ENCODE measurements at regions not wholly inside any gene's neighbourhood (a gene's known extent, or its start where the extent isn't known, plus 50 kb on each side); places are given as distances from the start of the nearest gene placed in this dataset.

DNA sequence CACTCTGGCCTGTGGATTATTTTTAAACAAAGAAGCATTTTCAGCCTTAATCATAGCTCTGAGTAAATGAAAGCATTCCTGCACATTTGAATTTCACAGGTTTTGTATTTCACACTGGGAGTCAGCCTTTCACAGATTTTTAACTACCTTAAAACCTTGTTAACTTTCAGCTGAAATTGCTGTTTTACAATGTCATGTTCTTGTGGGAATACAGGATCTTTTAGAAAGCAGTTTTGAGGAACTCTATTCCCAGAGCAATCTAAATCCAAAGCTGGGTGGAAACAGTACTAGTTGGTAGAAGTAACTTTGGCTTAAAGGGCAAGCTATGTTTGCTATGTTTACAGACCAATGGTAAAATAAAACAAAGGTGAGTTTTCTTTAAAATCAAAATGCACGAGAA lies 600.6 kb downstream of the KCNJ2 start:
- H3K9me3 ChIP-seq (ENCODE audit: insufficient read depth, low read depth, low read length): no peaks in the 10 kb centered on the region

GRCh38 chr17:70771804-70772386 lies 602.6 kb downstream of the KCNJ2 start:
- Histone ChIP-seq H3K9ac (ENCODE audit: low read depth, low read length) (no peak overlapping the region), H3K4me1 (ENCODE audit: insufficient read depth, low read length) (peaks cover 6% of the 10 kb centered on the region; the same call in 1 of the 2 replicates), H3K27me3 (ENCODE audit: insufficient read depth, low read length) (no peaks in the 10 kb centered on the region), H3K27ac (ENCODE audit: low read length) (no peak overlapping the region), H3K9me3 (ENCODE audit: insufficient read depth, low read depth, low read length) (no peaks in the 10 kb centered on the region), H3K36me3 (ENCODE audit: insufficient read depth, low read depth, low read length) (no peaks in the 10 kb centered on the region), H3K4me3 (ENCODE audit: low read length) (no peak overlapping the region)

More for the DNA sequence above, 600.6 kb downstream of the KCNJ2 start:
- Histone ChIP-seq H3K27me3 (ENCODE audit: insufficient read depth, low read length) (no peaks in the 10 kb centered on the region), H3K27ac (ENCODE audit: low read length) (no peak overlapping the region), H3K4me1 (ENCODE audit: insufficient read depth, low read length) (peaks cover 6% of the 10 kb centered on the region; the same call in 1 of the 2 replicates), H3K4me3 (ENCODE audit: low read length) (no peak overlapping the region), H3K9ac (ENCODE audit: low read depth, low read length) (no peak overlapping the region), H3K36me3 (ENCODE audit: insufficient read depth, low read depth, low read length) (no peaks in the 10 kb centered on the region)

DNA sequence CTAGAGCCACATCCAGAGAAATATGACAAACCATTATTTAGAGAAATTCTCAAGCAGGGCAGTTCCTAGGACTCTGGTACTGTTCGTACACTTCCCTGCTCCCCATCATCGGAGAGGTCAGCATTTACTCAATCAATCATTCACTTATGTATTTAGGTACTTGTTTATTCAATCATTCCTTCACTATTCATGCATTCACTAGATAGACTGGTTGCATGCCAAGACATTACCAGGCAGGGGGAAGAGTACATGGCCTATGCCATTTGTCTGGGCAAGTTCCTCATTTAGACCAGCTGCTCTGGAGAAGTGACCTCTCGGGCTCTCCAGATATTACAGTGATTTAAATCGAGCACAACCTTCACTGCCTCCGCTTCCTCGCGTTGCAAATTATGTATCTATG lies 603.4 kb downstream of the KCNJ2 start:
- no peak overlapping the region for H3K27ac ChIP-seq (ENCODE audit: low read length)
- H3K27me3 ChIP-seq (ENCODE audit: insufficient read depth, low read length): no peaks in the 10 kb centered on the region
- peaks cover 6% of the 10 kb centered on the region; the same call in 1 of the 2 replicates for H3K4me1 ChIP-seq (ENCODE audit: insufficient read depth, low read length)
- H3K9me3 ChIP-seq (ENCODE audit: insufficient read depth, low read depth, low read length): no peaks in the 10 kb centered on the region
- H3K4me3 ChIP-seq (ENCODE audit: low read length): no peak overlapping the region
- H3K9ac ChIP-seq (ENCODE audit: low read depth, low read length): no peak overlapping the region
- H3K36me3 ChIP-seq (ENCODE audit: insufficient read depth, low read depth, low read length): no peaks in the 10 kb centered on the region

DNA sequence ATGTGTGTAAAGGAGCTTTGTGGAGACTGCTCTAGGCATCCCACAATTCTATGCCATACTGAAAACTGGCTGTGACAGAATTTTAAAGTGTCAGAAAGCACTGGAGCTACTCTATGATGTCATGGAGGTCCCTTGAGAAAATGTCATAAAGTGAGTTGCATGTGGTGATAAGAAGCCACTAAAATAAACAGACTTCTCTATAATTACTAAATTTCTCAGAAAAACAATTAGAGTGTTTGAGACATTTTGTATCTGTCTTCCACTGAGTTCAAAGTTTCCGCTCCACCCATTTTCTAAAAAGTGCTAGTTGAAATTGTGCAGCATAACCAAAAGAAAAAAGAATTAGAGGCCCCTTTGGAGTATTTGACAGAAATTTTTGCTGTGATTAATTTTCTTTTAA lies 603.9 kb downstream of the KCNJ2 start:
- H3K9me3 ChIP-seq (ENCODE audit: insufficient read depth, low read depth, low read length): no peaks in the 10 kb centered on the region
- H3K4me1 ChIP-seq (ENCODE audit: insufficient read depth, low read length): peaks cover 6% of the 10 kb centered on the region; the same call in 1 of the 2 replicates
- H3K9ac ChIP-seq (ENCODE audit: low read depth, low read length): no peak overlapping the region
- H3K36me3 ChIP-seq (ENCODE audit: insufficient read depth, low read depth, low read length): no peaks in the 10 kb centered on the region
- no peaks in the 10 kb centered on the region for H3K27me3 ChIP-seq (ENCODE audit: insufficient read depth, low read length)
- H3K27ac ChIP-seq (ENCODE audit: low read length): no peak overlapping the region
- no peak overlapping the region for H3K4me3 ChIP-seq (ENCODE audit: low read length)

DNA sequence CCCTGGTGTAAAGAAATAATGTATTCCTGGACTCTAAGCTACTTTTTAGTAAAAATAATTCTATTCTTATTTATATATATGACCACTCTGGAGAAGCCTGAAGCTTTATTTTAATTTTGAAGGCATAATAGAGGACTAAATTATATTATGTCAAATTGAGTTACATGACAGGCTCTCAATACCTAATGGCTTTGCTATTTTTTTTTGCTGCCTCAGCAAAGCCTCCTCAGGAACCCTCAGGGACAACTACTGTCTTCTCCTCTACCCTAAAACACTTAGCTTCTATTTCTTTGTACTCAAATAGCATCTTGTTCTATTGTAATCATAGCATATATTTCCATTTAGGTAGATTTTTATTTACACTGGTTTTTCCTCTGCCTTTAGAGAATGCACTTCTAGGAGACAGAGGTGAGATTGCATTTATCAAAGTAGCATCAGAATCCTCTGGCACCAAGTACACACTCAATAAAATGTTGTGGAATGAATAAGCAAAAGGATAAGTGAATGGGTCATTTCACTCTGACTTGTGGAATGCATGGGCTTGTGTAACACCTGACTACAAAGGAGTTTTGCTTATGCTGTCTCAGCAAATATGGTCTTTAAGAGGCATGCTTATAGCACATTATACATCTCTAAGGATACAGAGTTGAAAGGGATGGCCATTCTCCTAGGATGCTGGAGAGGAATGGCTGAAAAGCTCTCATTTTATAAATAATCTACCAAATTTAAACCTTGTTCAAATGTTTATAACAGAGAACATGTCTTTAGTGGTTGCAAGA lies 605.2 kb downstream of the KCNJ2 start:
- Histone ChIP-seq H3K4me1 (ENCODE audit: insufficient read depth, low read length) (peaks cover 6% of the 10 kb centered on the region; the same call in 1 of the 2 replicates), H3K9ac (ENCODE audit: low read depth, low read length) (no peak overlapping the region), H3K4me3 (ENCODE audit: low read length) (no peak overlapping the region), H3K27me3 (ENCODE audit: insufficient read depth, low read length) (no peaks in the 10 kb centered on the region), H3K27ac (ENCODE audit: low read length) (no peak overlapping the region), H3K9me3 (ENCODE audit: insufficient read depth, low read depth, low read length) (no peaks in the 10 kb centered on the region), H3K36me3 (ENCODE audit: insufficient read depth, low read depth, low read length) (no peaks in the 10 kb centered on the region)

- no peaks in the 10 kb centered on the region for H3K4me1 ChIP-seq (ENCODE audit: insufficient read depth, low read length)
- H3K4me3 ChIP-seq (ENCODE audit: low read length): no peak overlapping the region
- H3K36me3 ChIP-seq (ENCODE audit: insufficient read depth, low read depth, low read length): no peaks in the 10 kb centered on the region
- H3K27me3 ChIP-seq (ENCODE audit: insufficient read depth, low read length): no peaks in the 10 kb centered on the region
- H3K9ac ChIP-seq (ENCODE audit: low read depth, low read length): no peak overlapping the region
- H3K9me3 ChIP-seq (ENCODE audit: insufficient read depth, low read depth, low read length): no peaks in the 10 kb centered on the region
- H3K27ac ChIP-seq (ENCODE audit: low read length): no peak overlapping the region
These were observed 606.3 kb downstream of the KCNJ2 start for GRCh38 chr17:70775679-70776078.

GRCh38 chr17:70776441-70776840 lies 607.1 kb downstream of the KCNJ2 start:
- Histone ChIP-seq H3K36me3 (ENCODE audit: insufficient read depth, low read depth, low read length) (no peaks in the 10 kb centered on the region), H3K27ac (ENCODE audit: low read length) (no peak overlapping the region)

GRCh38 chr17:70780031-70780430 lies 610.7 kb downstream of the KCNJ2 start:
- no peak overlapping the region for H3K27ac ChIP-seq (ENCODE audit: low read length)
- no peak overlapping the region for H3K9ac ChIP-seq (ENCODE audit: low read depth, low read length)
- H3K4me3 ChIP-seq (ENCODE audit: low read length): no peak overlapping the region
- no peaks in the 10 kb centered on the region for H3K27me3 ChIP-seq (ENCODE audit: insufficient read depth, low read length)
- no peaks in the 10 kb centered on the region for H3K9me3 ChIP-seq (ENCODE audit: insufficient read depth, low read depth, low read length)
- no peaks in the 10 kb centered on the region for H3K36me3 ChIP-seq (ENCODE audit: insufficient read depth, low read depth, low read length)
- no peaks in the 10 kb centered on the region for H3K4me1 ChIP-seq (ENCODE audit: insufficient read depth, low read length)

More at GRCh38 chr17:70776441-70776840, 607.1 kb downstream of the KCNJ2 start:
- no peaks in the 10 kb centered on the region for H3K27me3 ChIP-seq (ENCODE audit: insufficient read depth, low read length)
- H3K9me3 ChIP-seq (ENCODE audit: insufficient read depth, low read depth, low read length): no peaks in the 10 kb centered on the region
- no peaks in the 10 kb centered on the region for H3K4me1 ChIP-seq (ENCODE audit: insufficient read depth, low read length)
- no peak overlapping the region for H3K4me3 ChIP-seq (ENCODE audit: low read length)
- no peak overlapping the region for H3K9ac ChIP-seq (ENCODE audit: low read depth, low read length)

- Histone ChIP-seq H3K9ac (ENCODE audit: low read depth, low read length) (no peak overlapping the region), H3K27me3 (ENCODE audit: insufficient read depth, low read length) (no peaks in the 10 kb centered on the region), H3K4me3 (ENCODE audit: low read length) (no peak overlapping the region), H3K4me1 (ENCODE audit: insufficient read depth, low read length) (no peaks in the 10 kb centered on the region), H3K9me3 (ENCODE audit: insufficient read depth, low read depth, low read length) (no peaks in the 10 kb centered on the region), H3K36me3 (ENCODE audit: insufficient read depth, low read depth, low read length) (no peaks in the 10 kb centered on the region), H3K27ac (ENCODE audit: low read length) (no peak overlapping the region)
These were observed 616.7 kb downstream of the KCNJ2 start for GRCh38 chr17:70786081-70786480.

DNA sequence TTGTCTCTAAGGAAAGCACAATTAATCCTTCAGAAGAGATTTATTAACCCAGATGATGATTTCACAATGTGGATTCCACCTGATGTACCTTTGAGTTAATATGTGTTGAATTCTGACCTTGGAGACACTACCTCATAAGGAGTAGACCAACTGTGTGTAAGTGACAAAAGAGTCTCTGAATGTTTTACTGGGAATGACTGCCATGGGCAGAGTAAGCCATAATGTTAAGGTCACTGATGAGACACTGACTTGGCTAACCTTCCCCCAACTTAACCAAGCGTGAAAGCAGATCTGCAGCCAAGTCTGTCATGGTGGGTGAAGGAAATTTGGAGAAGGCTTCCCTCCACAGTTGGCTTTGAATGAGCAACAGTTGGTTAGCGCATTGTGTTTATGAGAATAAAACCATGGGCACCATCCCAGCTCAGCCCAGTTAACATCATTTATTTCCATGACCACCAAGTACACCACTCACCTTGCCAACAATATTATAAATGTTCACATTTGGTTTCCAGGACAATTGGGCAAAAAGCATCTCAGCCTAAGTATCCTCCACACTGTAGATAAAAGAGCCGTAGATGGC lies 618.5 kb downstream of the KCNJ2 start:
- H3K27ac ChIP-seq (ENCODE audit: low read length): no peak overlapping the region
- no peaks in the 10 kb centered on the region for H3K36me3 ChIP-seq (ENCODE audit: insufficient read depth, low read depth, low read length)
- H3K9me3 ChIP-seq (ENCODE audit: insufficient read depth, low read depth, low read length): no peaks in the 10 kb centered on the region
- no peak overlapping the region for H3K9ac ChIP-seq (ENCODE audit: low read depth, low read length)
- H3K4me3 ChIP-seq (ENCODE audit: low read length): no peak overlapping the region
- H3K27me3 ChIP-seq (ENCODE audit: insufficient read depth, low read length): no peaks in the 10 kb centered on the region
- peaks cover 6% of the 10 kb centered on the region; the same call in 1 of the 2 replicates for H3K4me1 ChIP-seq (ENCODE audit: insufficient read depth, low read length)

DNA sequence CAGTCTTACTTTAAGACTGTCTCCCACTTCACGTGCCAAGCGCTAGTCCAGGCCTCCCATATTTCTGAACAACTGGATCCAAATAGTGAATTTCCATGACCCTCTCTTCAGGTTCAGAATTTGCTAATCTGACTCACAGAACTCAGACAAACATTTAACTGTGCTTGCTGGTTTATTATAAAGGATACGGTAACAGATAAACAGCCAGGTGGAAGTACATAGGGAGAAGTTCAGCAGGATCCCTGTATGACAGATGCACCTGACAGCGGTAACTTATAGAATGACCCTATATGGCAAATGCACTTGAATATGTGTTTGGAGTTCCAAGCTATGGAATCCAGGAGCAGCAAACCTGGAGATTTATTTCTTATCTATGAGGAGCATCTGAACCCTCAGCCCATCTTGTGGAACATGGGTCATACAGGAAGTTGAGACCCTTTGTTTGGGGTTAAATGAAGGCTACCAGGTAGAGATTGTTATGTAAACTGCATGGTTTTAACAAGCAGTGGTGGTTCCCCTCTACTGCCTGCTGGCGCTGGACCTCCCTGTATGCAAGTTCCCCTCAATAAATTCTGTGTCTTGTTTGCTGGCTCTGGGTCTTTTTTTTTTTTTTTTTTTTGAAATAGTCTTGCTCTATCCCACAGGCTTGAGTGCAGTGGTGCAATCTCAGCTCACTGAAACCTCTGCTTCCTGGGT lies 622.6 kb downstream of the KCNJ2 start:
- Histone ChIP-seq H3K27me3 (ENCODE audit: insufficient read depth, low read length) (no peaks in the 10 kb centered on the region), H3K9me3 (ENCODE audit: insufficient read depth, low read depth, low read length) (no peaks in the 10 kb centered on the region), H3K4me3 (ENCODE audit: low read length) (no peak overlapping the region), H3K36me3 (ENCODE audit: insufficient read depth, low read depth, low read length) (no peaks in the 10 kb centered on the region), H3K27ac (ENCODE audit: low read length) (no peak overlapping the region), H3K9ac (ENCODE audit: low read depth, low read length) (no peak overlapping the region), H3K4me1 (ENCODE audit: insufficient read depth, low read length) (peaks cover 6% of the 10 kb centered on the region; the same call in 1 of the 2 replicates)

Measured in iPS-20b (cell line).